K562 (cell line): ENCODE measurements at regions not wholly inside any gene's neighbourhood (a gene's known extent, or its start where the extent isn't known, plus 50 kb on each side); places are given as distances from the start of the nearest gene placed in this dataset.

Experiments used
- ATAC-seq: fragments of 200-7000 bp; cut with Tn5 transposase; 3 replicates; pipeline ENCODE4 v1.9.1; 2020; ENCODE audit warnings: moderate library complexity
- BruUV-seq: library from RNA; stranded (reverse); fragments of 400-500 nt; replicated peaks from 2 replicates; lab custom pipeline; 2021; lab: Mats Ljungman, UMichigan
- CTCF ChIA-PET: fragments of 300-600 bp; formaldehyde crosslinking; extraction: SDS; loops from one replicate; lab custom pipeline; 2021; ENCODE audit warnings: low intra/inter-chr PET ratio; lab: Yijun Ruan, JAX
- POLR2A ChIA-PET: fragments of 300-600, 350-650 bp; sonication (Branson Sonifier 250); formaldehyde crosslinking; extraction: SDS; loops from one replicate; lab custom pipeline; 2021; ENCODE audit warnings: antibody characterized with exemption, inconsistent platforms; lab: Yijun Ruan, JAX
- DNase-seq, 4 experiments: peaks; one replicate each; pipeline versions ENCODE4 v3.0.0 to v3.0.0-alpha.2; 2011 to 2018; ENCODE audit warnings: low spot score in 3 of 4, mixed read lengths in 3 of 4; ENCODE audit errors: extremely low read depth in 1 of 4
- FAIRE-seq: peaks from 2 replicates; lab custom pipeline; 2011; peaks lifted over from hg19 to GRCh38; lab: Jason Lieb, UNC
- H2AFZ ChIP-seq: 2 replicates; pipeline ENCODE4 v1.6.0; 2011; ENCODE audit warnings: low read depth, low read length, control low read depth, inconsistent platforms
- H3K27ac ChIP-seq: fragments of 200-600 bp; 3 replicates; pipeline ENCODE4 v1.8.0; 2011; ENCODE audit warnings: low read depth, mild to moderate bottlenecking, control low read depth, inconsistent platforms, low read length, moderate library complexity, mixed read lengths; ENCODE audit errors: extremely low read depth
- H3K27me3 ChIP-seq, 2 experiments: fragments of 300-600 bp in 1 of 2; 2 replicates in 1 of 2; 3 replicates in 1 of 2; pipeline versions ENCODE4 v1.6.0 to v1.8.0; 2011; ENCODE audit warnings: inconsistent platforms in 2 of 2, low read length in 2 of 2, mild to moderate bottlenecking in 1 of 2, mixed read lengths in 1 of 2, moderate library complexity in 1 of 2; ENCODE audit not compliant: control insufficient read depth in 2 of 2, insufficient read depth in 2 of 2
- H3K36me3 ChIP-seq: fragments of 300-600 bp; 3 replicates; pipeline ENCODE4 v1.8.0; 2011; ENCODE audit warnings: mild to moderate bottlenecking, low read length, inconsistent platforms; ENCODE audit not compliant: control insufficient read depth, insufficient read depth
- H3K4me1 ChIP-seq, 2 experiments: fragments of 200-600 bp in 1 of 2; replicated peaks in 1 of 2; 2 replicates in 1 of 2; 3 replicates in 1 of 2; pipeline versions ENCODE4 v1.5.1 to v1.8.0; 2011; ENCODE audit warnings: inconsistent platforms in 2 of 2, low read length in 2 of 2, mild to moderate bottlenecking in 1 of 2, mixed read lengths in 1 of 2, moderate library complexity in 1 of 2; ENCODE audit not compliant: control insufficient read depth in 2 of 2, insufficient read depth in 2 of 2
- H3K4me2 ChIP-seq: 2 replicates; pipeline ENCODE4 v1.6.1; 2011; ENCODE audit warnings: low read length, control low read depth, inconsistent platforms, mixed read lengths; ENCODE audit not compliant: insufficient read depth
- H3K4me3 ChIP-seq: fragments of 200-600 bp; sonication (generic), shearing (Covaris generic); 2 replicates; pipeline ENCODE4 v1.5.1; 2016; ENCODE audit warnings: control low read depth, inconsistent platforms
- H3K79me2 ChIP-seq: fragments of 200-600 bp; 3 replicates; pipeline ENCODE4 v1.8.0; 2011; ENCODE audit warnings: low read length, inconsistent platforms; ENCODE audit not compliant: control insufficient read depth, insufficient read depth
- H3K9ac ChIP-seq, 2 experiments: 2 replicates each; pipeline versions ENCODE4 v1.6.0 to v1.6.1; 2011; ENCODE audit warnings: low read depth in 2 of 2, low read length in 2 of 2, control low read depth in 1 of 2, inconsistent platforms in 1 of 2, mild to moderate bottlenecking in 1 of 2, mixed read lengths in 1 of 2; ENCODE audit not compliant: insufficient read depth in 1 of 2
- H3K9me1 ChIP-seq: one replicate; pipeline ENCODE4 v1.6.0; 2011; ENCODE audit warnings: inconsistent platforms, mild to moderate bottlenecking, low read length, moderate library complexity; ENCODE audit not compliant: control insufficient read depth, insufficient read depth
- H3K9me3 ChIP-seq: replicated peaks from 2 replicates; pipeline ENCODE4 v1.5.1; 2011; ENCODE audit warnings: low read depth, low read length, inconsistent platforms; ENCODE audit not compliant: control insufficient read depth, insufficient read depth
- H4K20me1 ChIP-seq: replicated peaks from 2 replicates; pipeline ENCODE4 v1.6.1; 2011; ENCODE audit warnings: low read length, inconsistent platforms, mixed read lengths; ENCODE audit not compliant: control insufficient read depth, insufficient read depth
- ATF2 ChIP-seq: sonication (generic); formaldehyde crosslinking; IDR thresholded peaks from 2 replicates; pipeline ENCODE4 v1.8.1; 2022; ENCODE audit warnings: missing genetic modification reagents
- CBX1 ChIP-seq: sonication (generic); IDR thresholded peaks from 2 replicates; pipeline ENCODE4 v1.6.1; 2016; ENCODE audit warnings: antibody characterized with exemption, low read depth, mild to moderate bottlenecking
- DNMT1 ChIP-seq: fragments of 450-650 bp; IDR thresholded peaks from 2 replicates; pipeline ENCODE4 v1.6.1; 2016; ENCODE audit warnings: antibody characterized with exemption, mild to moderate bottlenecking
- GTF3C2 ChIP-seq: IDR thresholded peaks from 3 replicates; pipeline ENCODE4 v1.6.1; 2011; ENCODE audit warnings: borderline replicate concordance, mild to moderate bottlenecking, moderate library complexity; ENCODE audit not compliant: insufficient read length; ENCODE audit errors: extremely low read depth
- HMG20B ChIP-seq: fragments of 250-450 bp; sonication (Bioruptor Pico); IDR thresholded peaks from 2 replicates; pipeline ENCODE4 v1.5.0; 2021; ENCODE audit warnings: mild to moderate bottlenecking
- ZNF3 ChIP-seq: fragments of 250-450 bp; sonication (Bioruptor Pico); IDR thresholded peaks from 2 replicates; pipeline ENCODE4 v1.5.0; 2021; ENCODE audit warnings: mild to moderate bottlenecking, moderate library complexity
- ZNF395 ChIP-seq: fragments of 200-800 bp; sonication (Bioruptor generic); IDR thresholded peaks from 2 replicates; pipeline ENCODE4 v1.6.1; 2017; ENCODE audit warnings: missing genetic modification characterization, missing compliant biosample characterization
- WGBS: fragments of 100-300 bp; shearing (Covaris generic); methylation state at CpG from one replicate; pipeline ENCODE4 v1.1.6; 2016; ENCODE audit warnings: low coverage, mixed read lengths; ENCODE audit not compliant: insufficient coverage; ENCODE audit errors: missing lambda C conversion rate; 5-methylcytosine and 5-hydroxymethylcytosine counted together
- in situ Hi-C: fragments of 300-500 bp; cut with MboI; formaldehyde crosslinking; loops from 4 replicates; pipeline ENCODE4 v1.15.0; 2018; ENCODE audit warnings: inconsistent platforms, mixed read lengths
- intact Hi-C: fragments of 100-400 bp; cut with micrococcal nuclease; formaldehyde crosslinking; loops from 2 replicates; pipeline ENCODE4 v1.14.2; 2022

- no peaks in the 10 kb centered on the region for H3K9me3 ChIP-seq
- 65% methylated on average over 4 of the region's 4 CpGs for WGBS
- BruUV-seq: no TSS peak
- DNase-seq (no peak), ATAC-seq (0 out of 3 replicates have a peak, but pooled peaks have one; percentile 5), FAIRE-seq (no peak)
- H3K9me1 ChIP-seq: no peaks in the 10 kb centered on the region
- no peak overlapping the region for H3K9ac ChIP-seq
- no peak overlapping the region for H3K27ac ChIP-seq
- no peaks in the 10 kb centered on the region for H3K27me3 ChIP-seq
- ChIA-PET CTCF (no interaction called here), POLR2A (interaction anchor here (0.6 kb wide), 1 partner anchor 42 kb away, joined by 3 read pairs; no protein-coding TSS in a partner anchor)
- no peak overlapping the region for H3K4me3 ChIP-seq
- in situ Hi-C loops: no loop called here
- intact Hi-C loops: loop anchor here (10.0 kb wide), 1 partner anchor 150 kb away; the partner anchor contains the start of gene RASA1
- no peak overlapping the region for H3K4me2 ChIP-seq
- no peak for TF ChIP-seq ATF2 (CRISPR knock-in tag)
- TF ChIP-seq ZNF395 (CRISPR knock-in tag): no peak
- no peak for TF ChIP-seq DNMT1
- no peak for TF ChIP-seq ZNF3 (CRISPR knock-in tag)
- no peak for TF ChIP-seq GTF3C2
- no peak for TF ChIP-seq HMG20B (CRISPR knock-in tag)
- TF ChIP-seq CBX1: no peak
- H3K79me2 ChIP-seq: no peaks in the 10 kb centered on the region
- H4K20me1 ChIP-seq: no peaks in the 10 kb centered on the region
- peaks cover 7 to 49% of the 10 kb centered on the region in 2 experiments for H3K4me1 ChIP-seq
- no peaks in the 10 kb centered on the region for H3K36me3 ChIP-seq
- peak overlapping the region; percentile 63 for H2AFZ ChIP-seq
Observed at GRCh38 chr5:87114631-87115030, 153.1 kb upstream of the RASA1 start.
